ENCODE measurements at regions not wholly inside any gene's neighbourhood (a gene's known extent, or its start where the extent isn't known, plus 50 kb on each side); places are given as distances from the start of the nearest gene placed in this dataset.

DNA sequence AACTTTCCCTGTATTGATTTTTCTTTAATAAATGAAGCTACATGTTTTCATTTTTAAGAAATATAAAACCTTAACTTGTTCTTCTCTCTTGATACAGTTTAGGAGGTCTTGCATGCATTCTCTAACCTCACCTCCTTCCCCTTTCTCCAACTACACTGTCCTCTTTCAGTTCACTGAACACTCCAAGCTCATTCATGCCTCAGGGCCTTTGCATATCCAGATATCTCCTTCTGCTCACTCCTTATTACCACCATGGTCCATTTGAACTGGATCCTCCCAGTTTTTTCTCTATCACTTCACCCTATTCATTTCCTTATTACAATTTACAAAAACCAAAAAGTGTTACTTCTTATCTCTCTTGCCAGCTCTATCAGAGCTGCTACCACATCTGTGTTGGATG lies 242.9 kb upstream of the PLEKHG7 start:
- Histone ChIP-seq H2AFZ (replicated peaks) (no peak overlapping the region), H3K27ac (no peak overlapping the region), H3K4me1 (peaks cover 6% of the 10 kb centered on the region), H4K20me1 (ENCODE audit: low read depth) (no peaks in the 10 kb centered on the region), H3K36me3 (no peaks in the 10 kb centered on the region), H3F3A (ENCODE audit: low read depth) (peaks cover 2% of the 10 kb centered on the region), H3K4me2 (no peak overlapping the region), H3K9me3 (ENCODE audit: low read depth) (no peaks in the 10 kb centered on the region), H3K79me2 (ENCODE audit: low read depth) (no peaks in the 10 kb centered on the region), H3K4me3 (no peak overlapping the region), H3K9ac (no peak overlapping the region), H3K27me3 (no peaks in the 10 kb centered on the region)
- no peak for DNase-seq (ENCODE audit: low spot score)
- no peaks in the 10 kb centered on the region for H3K27me3 Mint-ChIP-seq (ENCODE audit: insufficient read depth, low read depth)
- no peak overlapping the region for H3K27ac Mint-ChIP-seq
- H3K4me1 Mint-ChIP-seq: peaks cover 4% of the 10 kb centered on the region
- TF ChIP-seq, protein P1, sequence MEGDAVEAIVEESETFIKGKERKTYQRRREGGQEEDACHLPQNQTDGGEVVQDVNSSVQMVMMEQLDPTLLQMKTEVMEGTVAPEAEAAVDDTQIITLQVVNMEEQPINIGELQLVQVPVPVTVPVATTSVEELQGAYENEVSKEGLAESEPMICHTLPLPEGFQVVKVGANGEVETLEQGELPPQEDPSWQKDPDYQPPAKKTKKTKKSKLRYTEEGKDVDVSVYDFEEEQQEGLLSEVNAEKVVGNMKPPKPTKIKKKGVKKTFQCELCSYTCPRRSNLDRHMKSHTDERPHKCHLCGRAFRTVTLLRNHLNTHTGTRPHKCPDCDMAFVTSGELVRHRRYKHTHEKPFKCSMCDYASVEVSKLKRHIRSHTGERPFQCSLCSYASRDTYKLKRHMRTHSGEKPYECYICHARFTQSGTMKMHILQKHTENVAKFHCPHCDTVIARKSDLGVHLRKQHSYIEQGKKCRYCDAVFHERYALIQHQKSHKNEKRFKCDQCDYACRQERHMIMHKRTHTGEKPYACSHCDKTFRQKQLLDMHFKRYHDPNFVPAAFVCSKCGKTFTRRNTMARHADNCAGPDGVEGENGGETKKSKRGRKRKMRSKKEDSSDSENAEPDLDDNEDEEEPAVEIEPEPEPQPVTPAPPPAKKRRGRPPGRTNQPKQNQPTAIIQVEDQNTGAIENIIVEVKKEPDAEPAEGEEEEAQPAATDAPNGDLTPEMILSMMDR (IDR thresholded peaks at IDR 0.05): no peak
- TF ChIP-seq EZH2phosphoT487 (IDR thresholded peaks at IDR 0.05) (no peak), EZH2 (IDR thresholded peaks at IDR 0.05) (no peak)
- no peak overlapping the region for H3K4me3 Mint-ChIP-seq
- H3K9me3 Mint-ChIP-seq: peaks cover 5% of the 10 kb centered on the region
- no peaks in the 10 kb centered on the region for H3K36me3 Mint-ChIP-seq

DNA sequence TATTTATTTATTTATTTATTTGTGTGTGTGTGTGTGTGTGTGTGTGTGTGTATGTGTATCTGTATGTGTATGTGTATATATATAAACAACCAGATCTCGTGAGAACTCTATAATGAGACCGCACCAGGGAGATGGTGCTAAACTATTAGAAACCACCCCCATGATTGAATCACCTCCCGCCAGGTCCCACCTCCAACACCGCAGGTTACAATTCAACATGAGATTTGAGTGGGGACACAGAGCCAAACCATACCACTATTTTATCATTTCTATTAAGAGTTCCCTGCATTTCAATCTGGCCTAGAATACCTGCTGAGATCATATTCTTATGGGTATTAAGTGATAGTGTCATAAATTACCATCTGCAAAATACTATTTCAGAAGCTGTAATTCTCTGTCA lies 243.8 kb upstream of the PLEKHG7 start:
- no peaks in the 10 kb centered on the region for H3F3A ChIP-seq (ENCODE audit: low read depth)
- no peak overlapping the region for H3K9ac ChIP-seq
- H2AFZ ChIP-seq (replicated peaks): no peak overlapping the region
- H3K36me3 ChIP-seq: no peaks in the 10 kb centered on the region
- no peaks in the 10 kb centered on the region for H4K20me1 ChIP-seq (ENCODE audit: low read depth)
- Mint-ChIP-seq H3K27ac (no peak overlapping the region), H3K4me1 (no peaks in the 10 kb centered on the region), H3K4me3 (no peak overlapping the region), H3K27me3 (ENCODE audit: insufficient read depth, low read depth) (no peaks in the 10 kb centered on the region), H3K9me3 (peaks cover 5% of the 10 kb centered on the region), H3K36me3 (no peaks in the 10 kb centered on the region)
- no peak for DNase-seq (ENCODE audit: low spot score)
- H3K27ac ChIP-seq: no peak overlapping the region
- TF ChIP-seq EZH2 (IDR thresholded peaks at IDR 0.05): no peak
- TF ChIP-seq EZH2phosphoT487 (IDR thresholded peaks at IDR 0.05): no peak
- TF ChIP-seq, protein P1 (IDR thresholded peaks at IDR 0.05): no peak
- H3K27me3 ChIP-seq: no peaks in the 10 kb centered on the region
- H3K4me2 ChIP-seq: no peak overlapping the region
- H3K79me2 ChIP-seq (ENCODE audit: low read depth): no peaks in the 10 kb centered on the region
- no peaks in the 10 kb centered on the region for H3K9me3 ChIP-seq (ENCODE audit: low read depth)
- no peaks in the 10 kb centered on the region for H3K4me1 ChIP-seq
- H3K4me3 ChIP-seq: no peak overlapping the region

DNA sequence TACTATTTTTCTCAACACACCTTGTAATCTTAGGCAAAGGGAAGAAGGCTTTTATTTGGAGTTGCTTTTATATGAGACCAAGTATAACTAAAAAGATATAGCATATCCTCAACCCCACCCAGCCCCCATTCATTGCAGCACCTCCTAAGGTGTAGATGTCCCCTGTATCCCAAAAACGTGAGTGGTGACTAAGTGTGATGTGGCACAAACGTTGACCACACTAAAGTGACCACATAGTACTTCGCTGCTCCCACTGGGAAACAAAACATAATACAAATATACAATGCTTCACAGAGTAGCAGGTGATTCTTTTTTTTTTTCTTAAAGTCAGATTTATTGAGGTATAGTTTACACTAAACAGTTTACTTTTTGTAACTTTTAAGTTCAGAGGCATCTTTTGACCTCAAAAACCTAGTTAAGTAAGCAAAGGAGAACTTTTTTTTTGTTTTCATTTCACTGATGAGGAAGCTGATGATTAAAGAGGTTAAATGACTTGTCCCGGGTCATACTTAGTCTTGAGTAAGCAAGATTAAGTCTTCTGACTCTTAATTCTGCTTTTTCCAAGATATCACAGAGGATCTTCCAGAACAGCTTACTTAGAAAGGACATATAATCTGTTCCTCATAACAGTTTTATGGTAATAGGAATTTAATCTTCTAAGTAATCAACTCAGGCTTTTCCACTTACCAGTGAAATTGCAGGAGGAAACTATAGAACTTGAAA lies 245.2 kb upstream of the PLEKHG7 start:
- H4K20me1 ChIP-seq (ENCODE audit: low read depth): no peaks in the 10 kb centered on the region
- H3K36me3 Mint-ChIP-seq: no peaks in the 10 kb centered on the region
- H3K79me2 ChIP-seq (ENCODE audit: low read depth): no peaks in the 10 kb centered on the region
- no peaks in the 10 kb centered on the region for H3K27me3 Mint-ChIP-seq (ENCODE audit: insufficient read depth, low read depth)
- no peak overlapping the region for H3K27ac Mint-ChIP-seq
- H3K4me3 Mint-ChIP-seq: no peak overlapping the region
- no peak overlapping the region for H3K9ac ChIP-seq
- H3K4me3 ChIP-seq: no peak overlapping the region
- DNase-seq (ENCODE audit: low spot score): no peak
- H3K27ac ChIP-seq: no peak overlapping the region
- H3F3A ChIP-seq (ENCODE audit: low read depth): no peaks in the 10 kb centered on the region
- no peaks in the 10 kb centered on the region for H3K27me3 ChIP-seq
- H3K4me2 ChIP-seq: no peak overlapping the region
- no peaks in the 10 kb centered on the region for H3K9me3 ChIP-seq (ENCODE audit: low read depth)
- H3K4me1 Mint-ChIP-seq: no peaks in the 10 kb centered on the region
- no peaks in the 10 kb centered on the region for H3K36me3 ChIP-seq
- H3K4me1 ChIP-seq: no peaks in the 10 kb centered on the region
- H3K9me3 Mint-ChIP-seq: peaks cover 7% of the 10 kb centered on the region
- H2AFZ ChIP-seq (replicated peaks): no peak overlapping the region
- TF ChIP-seq EZH2 (IDR thresholded peaks at IDR 0.05): no peak
- TF ChIP-seq EZH2phosphoT487 (IDR thresholded peaks at IDR 0.05): no peak
- TF ChIP-seq, protein P1 (IDR thresholded peaks at IDR 0.05): no peak

Measured in neural progenitor cell (in vitro differentiated cells).